Fibroblast of lung (primary cell): ENCODE measurements at regions not wholly inside any gene's neighbourhood (a gene's known extent, or its start where the extent isn't known, plus 50 kb on each side); places are given as distances from the start of the nearest gene placed in this dataset.

ENCODE experiments used
- EZH2 ChIP-seq: IDR thresholded peaks from 2 replicates; pipeline ENCODE4 v1.5.1; 2012; ENCODE audit warnings: low read length, control low read depth, mild to moderate bottlenecking; ENCODE audit errors: missing control alignments
- TF ChIP-seq, protein P1 (sequence below), 2 donors: IDR thresholded peaks in 1 of 2; conservative IDR thresholded peaks in 1 of 2; 1 replicate in 1 of 2; 2 replicates in 1 of 2; pipeline ENCODE4 v1.5.1; 2011 to 2012; ENCODE audit warnings: low read length in 2 of 2, control low read depth in 1 of 2, inconsistent platforms in 1 of 2, low read depth in 1 of 2, mild to moderate bottlenecking in 1 of 2

DNA sequence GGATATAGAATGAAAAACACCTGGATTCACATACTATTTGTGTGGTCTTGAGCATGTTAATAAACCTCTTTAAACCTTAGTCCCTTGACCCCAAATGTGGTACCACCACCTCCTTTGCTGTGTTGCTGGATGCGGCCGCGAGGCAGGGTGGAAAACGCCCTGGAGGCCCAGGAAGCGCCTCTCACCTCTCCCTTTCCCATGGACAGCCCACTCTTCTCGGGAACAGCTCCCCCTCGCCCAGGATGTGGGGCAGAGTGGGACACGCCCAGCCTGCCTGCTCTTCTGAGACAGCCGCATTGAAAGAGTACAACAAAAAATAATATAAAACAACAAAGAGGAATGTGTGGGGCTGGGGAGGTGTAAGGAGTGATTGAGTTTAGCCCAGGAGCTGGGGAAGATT, 549.0 kb upstream of the ID2 start:
- TF ChIP-seq, protein P1, sequence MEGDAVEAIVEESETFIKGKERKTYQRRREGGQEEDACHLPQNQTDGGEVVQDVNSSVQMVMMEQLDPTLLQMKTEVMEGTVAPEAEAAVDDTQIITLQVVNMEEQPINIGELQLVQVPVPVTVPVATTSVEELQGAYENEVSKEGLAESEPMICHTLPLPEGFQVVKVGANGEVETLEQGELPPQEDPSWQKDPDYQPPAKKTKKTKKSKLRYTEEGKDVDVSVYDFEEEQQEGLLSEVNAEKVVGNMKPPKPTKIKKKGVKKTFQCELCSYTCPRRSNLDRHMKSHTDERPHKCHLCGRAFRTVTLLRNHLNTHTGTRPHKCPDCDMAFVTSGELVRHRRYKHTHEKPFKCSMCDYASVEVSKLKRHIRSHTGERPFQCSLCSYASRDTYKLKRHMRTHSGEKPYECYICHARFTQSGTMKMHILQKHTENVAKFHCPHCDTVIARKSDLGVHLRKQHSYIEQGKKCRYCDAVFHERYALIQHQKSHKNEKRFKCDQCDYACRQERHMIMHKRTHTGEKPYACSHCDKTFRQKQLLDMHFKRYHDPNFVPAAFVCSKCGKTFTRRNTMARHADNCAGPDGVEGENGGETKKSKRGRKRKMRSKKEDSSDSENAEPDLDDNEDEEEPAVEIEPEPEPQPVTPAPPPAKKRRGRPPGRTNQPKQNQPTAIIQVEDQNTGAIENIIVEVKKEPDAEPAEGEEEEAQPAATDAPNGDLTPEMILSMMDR (conservative IDR thresholded peaks at IDR 0.05 in 1 of 2, IDR thresholded peaks at IDR 0.05 in 1 of 2; ENCODE audit: low read depth in 1 of 2, low read length in 2 of 2), result no peak
- no peak for TF ChIP-seq EZH2
